ENCODE measurements at regions not wholly inside any gene's neighbourhood (a gene's known extent, or its start where the extent isn't known, plus 50 kb on each side); places are given as distances from the start of the nearest gene placed in this dataset.
A peak's percentile ranks its signal among the peaks of the same experiment; 100 is the strongest.

DNA sequence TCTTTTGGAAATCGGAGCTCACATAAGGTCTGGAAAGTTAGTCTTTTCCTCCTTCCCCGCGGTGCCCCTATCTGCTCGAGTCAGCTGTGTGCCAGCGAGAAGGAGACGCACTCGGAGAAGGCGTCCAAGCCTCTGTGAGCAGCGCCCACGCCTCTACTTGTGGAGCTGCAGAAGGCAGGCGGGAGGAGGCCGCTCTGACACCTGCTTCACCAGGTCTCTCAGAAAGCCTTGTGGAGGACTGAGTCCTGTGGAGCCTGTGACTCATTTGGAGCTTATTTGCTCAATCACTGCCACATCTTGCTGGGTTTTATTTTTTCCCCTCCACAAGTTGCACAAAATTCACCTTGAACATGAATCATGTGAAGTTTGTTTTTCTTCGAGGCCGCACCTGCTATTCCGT, 117.5 kb downstream of the IRX2 start:
- H3K4me1 Mint-ChIP-seq: no peaks in the 10 kb centered on the region
- no peaks in the 10 kb centered on the region for H3K36me3 Mint-ChIP-seq
- ATAC-seq (no peak), DNase-seq (ENCODE audit: low spot score in 2 of 2) (no peak)
- peaks cover 2% of the 10 kb centered on the region for H3K9me3 Mint-ChIP-seq
- H3K4me3 Mint-ChIP-seq: no peak overlapping the region
- no peak overlapping the region for H3K27ac Mint-ChIP-seq

- Mint-ChIP-seq H3K9me3 (peaks cover 9% of the 10 kb centered on the region), H3K27ac (no peak overlapping the region), H3K36me3 (no peaks in the 10 kb centered on the region), H3K4me3 (no peak overlapping the region), H3K4me1 (no peaks in the 10 kb centered on the region)
- no peak for DNase-seq (ENCODE audit: low spot score in 2 of 2)
- no peak for ATAC-seq
Observed at GRCh38 chr5:2631758-2632157, 119.7 kb downstream of the IRX2 start.

- Mint-ChIP-seq H3K9me3 (peaks cover 7% of the 10 kb centered on the region), H3K36me3 (no peaks in the 10 kb centered on the region), H3K4me3 (no peak overlapping the region), H3K4me1 (no peaks in the 10 kb centered on the region), H3K27ac (no peak overlapping the region)
- no peak for DNase-seq (ENCODE audit: low spot score in 2 of 2)
- no peak for ATAC-seq
Observed at GRCh38 chr5:2629045-2629444, 122.4 kb downstream of the IRX2 start.

GRCh38 chr5:2627867-2628266, 123.6 kb downstream of the IRX2 start:
- ATAC-seq (no peak), DNase-seq (ENCODE audit: low spot score in 2 of 2) (no peak)
- Mint-ChIP-seq H3K36me3 (no peaks in the 10 kb centered on the region), H3K4me1 (no peaks in the 10 kb centered on the region), H3K9me3 (peaks cover 7% of the 10 kb centered on the region), H3K4me3 (no peak overlapping the region), H3K27ac (no peak overlapping the region)

GRCh38 chr5:2626572-2626971, 124.9 kb downstream of the IRX2 start:
- ATAC-seq (no peak), DNase-seq (ENCODE audit: low spot score in 2 of 2) (no peak)
- H3K27ac Mint-ChIP-seq: no peak overlapping the region
- H3K4me1 Mint-ChIP-seq: no peaks in the 10 kb centered on the region
- H3K9me3 Mint-ChIP-seq: peaks cover 7% of the 10 kb centered on the region
- H3K4me3 Mint-ChIP-seq: no peak overlapping the region
- H3K36me3 Mint-ChIP-seq: no peaks in the 10 kb centered on the region

DNA sequence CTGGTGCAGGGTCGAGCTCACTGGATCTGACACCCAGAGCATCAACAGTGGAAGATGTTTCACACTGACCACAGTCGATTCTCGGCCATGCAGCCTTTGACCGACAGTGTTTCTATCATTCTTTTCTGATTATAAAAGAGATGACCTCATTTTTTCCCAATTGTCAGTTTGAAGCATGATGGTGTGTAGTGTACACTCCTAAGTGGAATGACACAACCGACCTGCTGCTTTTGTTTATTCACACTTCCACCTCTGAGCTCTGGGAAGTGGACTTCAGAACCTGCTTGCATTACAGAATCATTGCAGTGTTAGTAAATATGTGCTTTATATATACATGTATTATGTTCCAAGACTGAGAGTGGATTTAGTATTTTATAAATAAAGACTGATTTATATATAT, 128.6 kb downstream of the IRX2 start:
- H3K9me3 Mint-ChIP-seq: peaks cover 3% of the 10 kb centered on the region
- no peak overlapping the region for H3K27ac Mint-ChIP-seq
- H3K4me3 Mint-ChIP-seq: no peak overlapping the region
- H3K36me3 Mint-ChIP-seq: no peaks in the 10 kb centered on the region
- ATAC-seq: no peak
- H3K4me1 Mint-ChIP-seq: no peaks in the 10 kb centered on the region
- no peak for DNase-seq (ENCODE audit: low spot score in 2 of 2)

DNA sequence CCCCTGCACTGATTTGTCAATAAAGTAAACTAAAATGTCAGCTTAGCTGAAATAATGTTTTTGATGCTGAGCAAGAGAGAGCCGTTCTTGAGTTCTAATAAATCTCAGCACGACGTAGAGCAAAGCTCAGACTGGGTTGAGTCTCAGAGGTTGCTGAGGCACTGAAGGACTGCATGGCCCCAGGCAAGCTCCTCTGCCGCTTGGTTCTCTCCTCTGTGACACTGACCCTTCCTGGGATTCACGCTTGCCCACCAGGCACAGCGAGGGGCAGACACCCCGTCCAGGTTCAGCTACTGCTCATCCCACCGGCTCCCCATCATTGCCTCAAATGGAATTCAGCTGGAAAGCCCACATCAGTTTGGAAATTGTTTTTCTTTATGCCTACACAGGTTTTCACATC, 129.8 kb downstream of the IRX2 start:
- no peak for ATAC-seq
- Mint-ChIP-seq H3K9me3 (peaks cover 5% of the 10 kb centered on the region), H3K4me1 (no peaks in the 10 kb centered on the region), H3K27ac (no peak overlapping the region), H3K36me3 (no peaks in the 10 kb centered on the region), H3K4me3 (no peak overlapping the region)
- DNase-seq (ENCODE audit: low spot score in 2 of 2): no peak

DNA sequence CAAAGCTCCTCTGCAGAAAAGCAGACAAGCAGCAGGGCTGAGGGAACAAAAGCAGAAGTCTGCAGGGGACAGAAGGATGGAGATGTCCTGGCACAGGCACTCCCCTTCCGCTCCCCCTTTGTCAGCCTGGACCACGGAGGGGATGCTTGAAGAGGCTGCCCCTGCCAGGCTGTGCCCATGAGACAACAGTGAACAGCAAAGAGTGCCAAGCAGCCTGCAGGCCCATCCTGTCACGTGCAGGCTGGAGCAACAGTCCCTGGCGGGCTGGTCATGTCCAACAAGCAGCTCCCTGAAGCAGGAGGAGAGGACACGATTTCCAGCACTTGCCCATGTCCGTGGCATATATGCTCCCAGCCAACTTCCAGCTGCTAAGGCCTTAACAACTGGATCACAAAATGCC, 132.3 kb downstream of the IRX2 start:
- DNase-seq (ENCODE audit: low spot score in 2 of 2) (no peak), ATAC-seq (peak; percentile 16)
- Mint-ChIP-seq H3K36me3 (no peaks in the 10 kb centered on the region), H3K9me3 (peaks cover 8% of the 10 kb centered on the region), H3K4me3 (no peak overlapping the region), H3K27ac (no peak overlapping the region), H3K4me1 (no peaks in the 10 kb centered on the region)

GRCh38 chr5:2617461-2617860, 134.0 kb downstream of the IRX2 start:
- Mint-ChIP-seq H3K9me3 (peaks cover 12% of the 10 kb centered on the region), H3K27ac (no peak overlapping the region), H3K36me3 (no peaks in the 10 kb centered on the region), H3K4me1 (no peaks in the 10 kb centered on the region), H3K4me3 (no peak overlapping the region)
- no peak for DNase-seq (ENCODE audit: low spot score in 2 of 2)
- ATAC-seq: no peak

- Mint-ChIP-seq H3K9me3 (peaks cover 13% of the 10 kb centered on the region), H3K4me1 (no peaks in the 10 kb centered on the region), H3K27ac (no peak overlapping the region), H3K36me3 (no peaks in the 10 kb centered on the region), H3K4me3 (no peak overlapping the region)
- DNase-seq (ENCODE audit: low spot score in 2 of 2) (no peak), ATAC-seq (no peak)
Observed at GRCh38 chr5:2615917-2616316, 135.6 kb downstream of the IRX2 start.

DNA sequence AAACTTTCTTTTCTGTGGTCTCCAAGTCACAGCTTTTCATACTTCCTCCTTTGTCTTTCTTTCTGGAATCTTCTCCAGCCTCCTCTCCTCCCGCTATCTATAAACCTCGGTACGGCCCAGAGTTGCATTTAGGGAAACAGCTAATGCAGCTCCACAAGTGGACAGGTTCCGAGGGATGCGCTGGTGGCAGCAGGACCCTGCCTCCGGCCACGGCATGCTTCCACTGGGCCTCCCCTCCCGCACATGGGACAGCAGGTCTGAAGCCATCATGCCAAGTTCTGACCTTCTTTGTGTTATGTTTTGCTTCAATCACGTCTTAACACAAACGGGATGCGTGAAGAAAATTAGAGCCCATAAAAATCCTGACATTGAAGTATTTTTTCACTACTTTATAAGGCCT, 136.9 kb downstream of the IRX2 start:
- H3K27ac Mint-ChIP-seq: no peak overlapping the region
- no peak for DNase-seq (ENCODE audit: low spot score in 2 of 2)
- no peak for ATAC-seq
- no peaks in the 10 kb centered on the region for H3K36me3 Mint-ChIP-seq
- H3K4me3 Mint-ChIP-seq: no peak overlapping the region
- H3K4me1 Mint-ChIP-seq: no peaks in the 10 kb centered on the region
- H3K9me3 Mint-ChIP-seq: peaks cover 13% of the 10 kb centered on the region

DNA sequence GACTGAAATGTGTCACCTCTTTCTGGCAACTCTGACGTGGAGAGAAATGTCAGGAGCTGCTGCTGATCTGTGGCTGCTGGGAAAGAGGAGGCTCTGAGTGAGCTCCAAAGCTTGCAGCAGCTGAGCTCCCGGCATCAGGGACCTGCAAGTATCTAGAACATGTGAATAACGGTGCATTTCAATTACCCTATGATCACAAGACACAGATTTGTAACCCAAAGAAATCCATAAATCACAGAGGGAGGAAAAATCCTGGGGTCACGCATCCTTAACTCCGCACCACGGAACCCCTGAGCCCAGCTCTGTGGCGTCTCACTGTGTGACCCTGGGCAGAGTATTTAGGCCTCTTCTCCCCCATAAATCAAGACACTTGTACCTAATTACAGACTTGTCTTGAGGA, 139.8 kb downstream of the IRX2 start:
- Mint-ChIP-seq H3K4me1 (no peaks in the 10 kb centered on the region), H3K4me3 (no peak overlapping the region), H3K27ac (no peak overlapping the region), H3K36me3 (no peaks in the 10 kb centered on the region), H3K9me3 (peaks cover 11% of the 10 kb centered on the region)
- DNase-seq (ENCODE audit: low spot score in 2 of 2): no peak
- no peak for ATAC-seq

GRCh38 chr5:2610986-2611385, 140.5 kb downstream of the IRX2 start:
- Mint-ChIP-seq H3K27ac (no peak overlapping the region), H3K9me3 (peaks cover 11% of the 10 kb centered on the region), H3K4me3 (no peak overlapping the region), H3K4me1 (no peaks in the 10 kb centered on the region), H3K36me3 (no peaks in the 10 kb centered on the region)
- ATAC-seq (no peak), DNase-seq (ENCODE audit: low spot score in 2 of 2) (no peak)

DNA sequence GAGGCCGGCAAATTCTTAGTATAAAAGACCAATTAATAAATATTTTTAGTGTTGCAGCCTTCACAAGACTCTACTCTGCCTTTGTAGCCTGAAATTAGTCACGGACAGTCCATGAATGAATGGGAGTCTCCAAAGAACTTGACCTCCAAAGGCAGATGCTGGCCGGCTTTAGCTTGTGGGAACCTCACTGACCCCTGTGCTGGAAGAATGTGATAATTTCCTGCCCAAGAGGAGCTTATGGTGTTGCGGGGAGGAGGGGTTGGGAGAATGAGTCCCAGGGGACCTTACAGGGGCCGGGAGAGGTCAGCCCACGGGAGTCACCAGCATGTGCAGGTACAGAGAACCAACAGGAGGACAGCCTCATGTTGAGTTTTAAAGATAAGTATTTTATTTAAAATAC, 143.1 kb downstream of the IRX2 start:
- no peak overlapping the region for H3K27ac Mint-ChIP-seq
- peaks cover 8% of the 10 kb centered on the region for H3K9me3 Mint-ChIP-seq
- H3K4me3 Mint-ChIP-seq: no peak overlapping the region
- no peak for DNase-seq (ENCODE audit: low spot score in 2 of 2)
- no peaks in the 10 kb centered on the region for H3K4me1 Mint-ChIP-seq
- no peak for ATAC-seq
- no peaks in the 10 kb centered on the region for H3K36me3 Mint-ChIP-seq

DNA sequence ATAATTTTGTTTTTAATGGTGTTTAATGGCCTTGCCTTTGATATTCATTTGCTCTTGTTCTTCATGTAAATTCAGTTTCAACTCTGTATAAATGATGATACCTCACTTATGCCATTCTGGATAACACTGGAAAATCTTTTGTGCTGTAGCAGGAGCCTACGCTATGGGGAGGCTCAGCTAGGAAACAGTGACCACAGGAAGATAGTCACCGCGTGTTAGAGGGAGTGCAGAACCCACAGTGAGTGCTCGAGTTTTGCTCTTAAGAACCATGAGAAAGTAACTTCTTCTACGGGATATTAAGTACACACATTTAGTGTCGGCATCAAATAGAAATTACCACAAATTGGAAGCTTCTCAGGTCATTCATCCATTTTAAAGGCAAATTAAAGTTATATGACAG, 143.9 kb downstream of the IRX2 start:
- DNase-seq (ENCODE audit: low spot score in 2 of 2): no peak
- no peak for ATAC-seq
- Mint-ChIP-seq H3K27ac (no peak overlapping the region), H3K9me3 (peaks cover 6% of the 10 kb centered on the region), H3K4me1 (no peaks in the 10 kb centered on the region), H3K4me3 (no peak overlapping the region), H3K36me3 (no peaks in the 10 kb centered on the region)

- Mint-ChIP-seq H3K4me1 (no peaks in the 10 kb centered on the region), H3K4me3 (no peak overlapping the region), H3K9me3 (peaks cover 2% of the 10 kb centered on the region), H3K36me3 (no peaks in the 10 kb centered on the region), H3K27ac (no peak overlapping the region)
- ATAC-seq: no peak
- DNase-seq (ENCODE audit: low spot score in 2 of 2): no peak
Observed at GRCh38 chr5:2603272-2603575, 148.3 kb downstream of the IRX2 start.

GRCh38 chr5:2602451-2603271, 148.8 kb downstream of the IRX2 start:
- ATAC-seq: no peak
- DNase-seq (ENCODE audit: low spot score in 2 of 2): no peak
- Mint-ChIP-seq H3K9me3 (peaks cover 2% of the 10 kb centered on the region), H3K4me1 (no peaks in the 10 kb centered on the region), H3K36me3 (no peaks in the 10 kb centered on the region), H3K4me3 (no peak overlapping the region), H3K27ac (no peak overlapping the region)
